ENCODE measurements at regions not wholly inside any gene's neighbourhood (a gene's known extent, or its start where the extent isn't known, plus 50 kb on each side); places are given as distances from the start of the nearest gene placed in this dataset.

- TF ChIP-seq POLR2AphosphoS5 (IDR thresholded peaks at IDR 0.05; ENCODE audit: insufficient read depth, low read depth, low read length), result no peak
- TF ChIP-seq POLR2A (IDR thresholded peaks at IDR 0.05; ENCODE audit: low read depth, low read length), result no peak
- TF ChIP-seq CTCF (IDR thresholded peaks at IDR 0.05; ENCODE audit: extremely low read depth in 1 of 2, insufficient read depth in 1 of 2, low read depth in 1 of 2, low read length in 2 of 2), result no peak
- TF ChIP-seq MAX (IDR thresholded peaks at IDR 0.05; ENCODE audit: insufficient read depth, insufficient read length), result no peak
- TF ChIP-seq JUN (IDR thresholded peaks at IDR 0.05; ENCODE audit: borderline replicate concordance, insufficient read depth, insufficient read length, low read depth), result no peak
- no peak for TF ChIP-seq EZH2 (IDR thresholded peaks at IDR 0.05; ENCODE audit: borderline replicate concordance, low read depth, low read length, severe bottlenecking)
- no peak for TF ChIP-seq GATA2 (IDR thresholded peaks at IDR 0.05; ENCODE audit: insufficient read depth, insufficient read length, low read depth, low read length)
These were observed 1747.1 kb upstream of the SEL1L start for GRCh38 chr14:83280719-83281118.
